ENCODE measurements at regions not wholly inside any gene's neighbourhood (a gene's known extent, or its start where the extent isn't known, plus 50 kb on each side); places are given as distances from the start of the nearest gene placed in this dataset.

DNA sequence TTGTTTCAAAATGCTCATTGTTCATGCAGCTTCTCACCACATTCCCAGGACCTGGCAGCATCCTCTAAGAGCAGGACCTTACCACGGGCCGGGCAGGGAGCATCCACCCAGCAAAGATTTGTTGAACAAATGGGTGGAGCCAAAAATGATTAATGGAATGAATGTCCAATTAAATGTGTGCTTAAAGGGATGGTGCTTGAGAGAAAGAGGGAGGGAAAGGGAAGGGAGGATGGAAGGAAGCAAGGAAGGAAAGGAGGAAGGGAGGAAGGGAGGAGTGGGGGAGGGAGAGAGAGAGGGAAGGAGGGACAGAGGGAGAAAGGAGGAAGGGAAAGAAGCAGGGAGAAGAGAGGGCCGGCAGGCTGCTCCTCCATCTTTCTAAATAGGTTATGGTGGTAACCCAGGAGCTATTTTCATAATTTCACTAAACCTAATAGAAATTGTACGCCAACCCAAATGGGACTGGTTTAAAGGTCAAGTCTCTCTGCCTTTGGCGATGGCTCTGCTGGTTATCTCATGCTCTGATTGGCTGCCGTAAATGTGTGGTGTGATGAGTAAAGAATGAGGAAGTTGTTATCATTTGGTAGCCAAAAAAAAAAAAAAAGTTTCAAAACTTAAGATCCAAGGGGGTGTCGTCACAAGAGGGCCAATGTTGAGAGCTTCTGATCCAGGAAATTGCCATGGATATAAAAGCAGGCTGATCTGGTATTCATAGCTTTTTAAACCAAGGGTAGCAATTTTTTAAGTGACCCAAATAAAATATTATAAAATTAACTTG, 126.7 kb upstream of the FOXF1 start:
- no peak overlapping the region for H3K4me2 ChIP-seq (ENCODE audit: control insufficient read depth, insufficient read depth)
- RAD21 ChIA-PET (ENCODE audit: unreplicated experiment) = no interaction called here

DNA sequence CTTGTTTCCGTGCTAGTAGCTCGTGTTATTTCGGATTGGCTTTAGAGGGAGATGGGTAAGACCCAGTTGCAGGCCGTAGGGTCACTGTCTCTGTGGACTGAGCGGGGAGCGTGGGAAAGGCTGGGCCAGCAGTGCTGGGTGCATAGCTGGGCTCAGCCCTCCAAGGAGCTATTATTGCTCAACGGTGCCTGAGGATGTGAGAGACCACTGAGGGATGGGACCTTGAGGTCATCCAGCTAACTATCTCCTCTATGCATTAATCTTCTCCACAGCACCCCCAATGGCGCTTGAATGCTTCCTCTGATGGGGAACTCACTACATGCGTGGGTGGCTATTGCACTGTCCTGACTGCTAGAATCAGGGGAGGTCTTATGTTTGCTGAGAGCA, 126.1 kb upstream of the FOXF1 start:
- Histone ChIP-seq H3K79me2 (ENCODE audit: control insufficient read depth, insufficient read depth, low read length) (no peaks in the 10 kb centered on the region), H2AFZ (ENCODE audit: control insufficient read depth, low read depth, low read length) (no peak overlapping the region), H3K4me2 (ENCODE audit: control insufficient read depth, insufficient read depth) (no peak overlapping the region), H3K9me3 (replicated peaks; ENCODE audit: control insufficient read depth, insufficient read depth, low read length) (no peaks in the 10 kb centered on the region), H3K9ac (ENCODE audit: control insufficient read depth, insufficient read depth, low read length) (no peak overlapping the region), H4K20me1 (ENCODE audit: control insufficient read depth, insufficient read depth) (no peaks in the 10 kb centered on the region), H3K4me1 (ENCODE audit: control insufficient read depth, insufficient read depth, low read length) (no peaks in the 10 kb centered on the region), H3K36me3 (ENCODE audit: control insufficient read depth in 2 of 2, insufficient read depth in 2 of 2, low read length in 1 of 2) (no peaks in the 10 kb centered on the region), H3K27ac (ENCODE audit: control insufficient read depth, insufficient read depth) (no peak overlapping the region), H3K4me3 (no peak overlapping the region), H3K27me3 (replicated peaks in 1 of 2; ENCODE audit: control insufficient read depth in 2 of 2, insufficient read depth in 2 of 2, low read length in 1 of 2) (peaks cover 0 to 2% of the 10 kb centered on the region in 2 experiments; a peak in 2 of 4 replicates)
- ChIA-PET CTCF (no interaction called here), RAD21 (ENCODE audit: unreplicated experiment) (interaction anchor here (0.5 kb wide), 1 partner anchor 130 kb away, joined by 5 read pairs; no protein-coding TSS in a partner anchor), POLR2A (no interaction called here), SMC1A (ENCODE audit: uncharacterized antibody, unreplicated experiment) (no interaction called here)
- no peak for ATAC-seq
- intact Hi-C loops (cut with micrococcal nuclease; ENCODE audit: unreplicated experiment) (no loop called here), in situ Hi-C loops (cut with MboI) (no loop called here)
- FAIRE-seq = no peak
- 37% methylated on average over 9 of the region's 9 CpGs for WGBS (ENCODE audit: insufficient coverage, insufficient replicate concordance, low lambda C conversion rate, missing lambda C conversion rate)
- DNase-seq (ENCODE audit: low read depth, low spot score) = no peak
- BruUV-seq (replicated peaks) = no TSS peak
- TF ChIP-seq CREM (IDR thresholded peaks at IDR 0.05; ENCODE audit: low read depth) = no peak
- TF ChIP-seq NFXL1 (IDR thresholded peaks at IDR 0.05; ENCODE audit: borderline replicate concordance) = no peak
- TF ChIP-seq SUPT20H (IDR thresholded peaks at IDR 0.05; ENCODE audit: borderline replicate concordance, control insufficient read depth, low read depth, low read length) = no peak
- no peak for TF ChIP-seq NFYB (IDR thresholded peaks at IDR 0.05; ENCODE audit: insufficient read depth, low read depth, low read length)
- TF ChIP-seq CBX3 (IDR thresholded peaks at IDR 0.05; ENCODE audit: borderline replicate concordance, low read depth) = no peak

More for the DNA sequence above, 126.7 kb upstream of the FOXF1 start:
- ChIA-PET CTCF (no interaction called here), SMC1A (ENCODE audit: uncharacterized antibody, unreplicated experiment) (no interaction called here), POLR2A (no interaction called here)
- BruUV-seq (replicated peaks) = no TSS peak
- DNase-seq (ENCODE audit: low read depth, low spot score) = no peak
- Histone ChIP-seq H3K9me3 (replicated peaks; ENCODE audit: control insufficient read depth, insufficient read depth, low read length) (no peaks in the 10 kb centered on the region), H3K27me3 (replicated peaks in 1 of 2; ENCODE audit: control insufficient read depth in 2 of 2, insufficient read depth in 2 of 2, low read length in 1 of 2) (peaks cover 0 to 3% of the 10 kb centered on the region in 2 experiments; a peak in 3 of 4 replicates), H3K79me2 (ENCODE audit: control insufficient read depth, insufficient read depth, low read length) (no peaks in the 10 kb centered on the region), H4K20me1 (ENCODE audit: control insufficient read depth, insufficient read depth) (no peaks in the 10 kb centered on the region), H2AFZ (ENCODE audit: control insufficient read depth, low read depth, low read length) (no peak overlapping the region), H3K4me3 (no peak overlapping the region), H3K9ac (ENCODE audit: control insufficient read depth, insufficient read depth, low read length) (no peak overlapping the region), H3K27ac (ENCODE audit: control insufficient read depth, insufficient read depth) (no peak overlapping the region), H3K4me1 (ENCODE audit: control insufficient read depth, insufficient read depth, low read length) (no peaks in the 10 kb centered on the region), H3K36me3 (ENCODE audit: control insufficient read depth in 2 of 2, insufficient read depth in 2 of 2, low read length in 1 of 2) (no peaks in the 10 kb centered on the region)
- no peak for FAIRE-seq
- WGBS (ENCODE audit: insufficient coverage, insufficient replicate concordance, low lambda C conversion rate, missing lambda C conversion rate) = 33% methylated on average over 7 of the region's 7 CpGs
- TF ChIP-seq, protein P1, sequence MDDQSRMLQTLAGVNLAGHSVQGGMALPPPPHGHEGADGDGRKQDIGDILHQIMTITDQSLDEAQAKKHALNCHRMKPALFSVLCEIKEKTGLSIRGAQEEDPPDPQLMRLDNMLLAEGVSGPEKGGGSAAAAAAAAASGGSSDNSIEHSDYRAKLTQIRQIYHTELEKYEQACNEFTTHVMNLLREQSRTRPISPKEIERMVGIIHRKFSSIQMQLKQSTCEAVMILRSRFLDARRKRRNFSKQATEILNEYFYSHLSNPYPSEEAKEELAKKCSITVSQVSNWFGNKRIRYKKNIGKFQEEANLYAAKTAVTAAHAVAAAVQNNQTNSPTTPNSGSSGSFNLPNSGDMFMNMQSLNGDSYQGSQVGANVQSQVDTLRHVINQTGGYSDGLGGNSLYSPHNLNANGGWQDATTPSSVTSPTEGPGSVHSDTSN (IDR thresholded peaks at IDR 0.05; ENCODE audit: insufficient replicate concordance, low read depth, low read length) = no peak
- in situ Hi-C loops (cut with MboI) = no loop called here
- intact Hi-C loops (cut with micrococcal nuclease; ENCODE audit: unreplicated experiment) = no loop called here
- no peak for ATAC-seq

All from GM12878 (cell line).